Activated naive CD4-positive, alpha-beta T cell treated with anti-CD3 and anti-CD28 coated beads, Interleukin-2, amount 50 U/mL, for 24 hours (primary cell): ENCODE measurements at regions not wholly inside any gene's neighbourhood (a gene's known extent, or its start where the extent isn't known, plus 50 kb on each side); places are given as distances from the start of the nearest gene placed in this dataset.
"Not testable (repeated sequence)": the region's sequence is repeated elsewhere in the genome, so short reads cannot be mapped to it uniquely, and the experiment has no call there.

ENCODE experiments used
- H3K27ac Mint-ChIP-seq: one replicate; pipeline ENCODE4 v1.8.0; 2021; ENCODE audit warnings: mild to moderate bottlenecking, mixed read lengths
- H3K27me3 Mint-ChIP-seq: one replicate; pipeline ENCODE4 v1.8.0; 2021; ENCODE audit warnings: mixed read lengths
- H3K36me3 Mint-ChIP-seq: one replicate; pipeline ENCODE4 v1.8.0; 2021; ENCODE audit warnings: mixed read lengths
- H3K4me1 Mint-ChIP-seq: one replicate; pipeline ENCODE4 v1.8.0; 2021; ENCODE audit warnings: mixed read lengths
- H3K4me3 Mint-ChIP-seq: one replicate; pipeline ENCODE4 v1.8.0; 2021; ENCODE audit warnings: mild to moderate bottlenecking, mixed read lengths
- H3K9me3 Mint-ChIP-seq: one replicate; pipeline ENCODE4 v1.8.0; 2021; ENCODE audit warnings: mixed read lengths

DNA sequence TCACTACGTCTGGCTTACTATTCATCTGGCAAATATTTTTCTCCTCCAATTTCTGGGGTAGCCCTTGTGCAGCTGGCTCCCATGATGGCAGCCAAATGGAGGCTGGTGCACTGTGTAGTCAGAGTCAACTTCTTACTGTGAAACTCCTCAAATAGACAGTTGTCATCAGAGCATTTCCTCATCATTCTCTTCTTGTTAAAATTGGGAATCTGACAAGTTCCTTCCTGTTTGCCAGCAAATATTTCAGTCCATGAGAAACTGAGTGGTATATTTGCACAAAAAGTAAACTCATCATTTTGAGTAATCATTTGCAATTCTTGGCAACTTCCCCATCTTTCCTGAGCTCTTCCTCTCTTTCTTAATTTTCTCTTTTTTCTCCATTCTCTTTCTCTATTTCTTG lies 394.9 kb upstream of the RGS17 start:
- no peaks in the 10 kb centered on the region for H3K27me3 Mint-ChIP-seq
- no peak overlapping the region for H3K4me3 Mint-ChIP-seq
- H3K36me3 Mint-ChIP-seq = no peaks in the 10 kb centered on the region

DNA sequence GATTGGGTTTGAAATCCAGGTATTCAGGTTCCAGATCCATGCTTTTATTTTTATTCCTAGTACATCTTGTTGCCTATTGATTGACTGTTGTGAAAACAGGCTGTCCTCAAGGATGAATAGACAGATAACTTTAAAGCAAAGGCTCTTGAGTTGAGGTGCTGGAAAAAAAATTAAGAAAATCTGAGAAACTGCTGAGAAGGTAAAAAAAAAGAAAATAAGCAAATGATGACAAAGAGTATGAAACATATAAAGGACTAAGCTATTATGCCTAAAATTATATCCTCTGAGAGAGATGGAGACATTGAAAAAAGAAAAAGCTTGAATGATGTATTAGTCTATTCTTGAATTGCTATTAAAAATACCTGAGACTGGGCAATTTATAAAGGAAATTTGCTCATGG lies 392.3 kb upstream of the RGS17 start:
- Mint-ChIP-seq H3K27ac (no peak overlapping the region), H3K27me3 (no peaks in the 10 kb centered on the region), H3K9me3 (peaks cover 19% of the 10 kb centered on the region), H3K4me3 (no peak overlapping the region), H3K4me1 (no peaks in the 10 kb centered on the region), H3K36me3 (no peaks in the 10 kb centered on the region)

More for the DNA sequence above, 394.9 kb upstream of the RGS17 start:
- H3K27ac Mint-ChIP-seq = no peak overlapping the region
- peaks cover 19% of the 10 kb centered on the region for H3K9me3 Mint-ChIP-seq
- no peaks in the 10 kb centered on the region for H3K4me1 Mint-ChIP-seq

DNA sequence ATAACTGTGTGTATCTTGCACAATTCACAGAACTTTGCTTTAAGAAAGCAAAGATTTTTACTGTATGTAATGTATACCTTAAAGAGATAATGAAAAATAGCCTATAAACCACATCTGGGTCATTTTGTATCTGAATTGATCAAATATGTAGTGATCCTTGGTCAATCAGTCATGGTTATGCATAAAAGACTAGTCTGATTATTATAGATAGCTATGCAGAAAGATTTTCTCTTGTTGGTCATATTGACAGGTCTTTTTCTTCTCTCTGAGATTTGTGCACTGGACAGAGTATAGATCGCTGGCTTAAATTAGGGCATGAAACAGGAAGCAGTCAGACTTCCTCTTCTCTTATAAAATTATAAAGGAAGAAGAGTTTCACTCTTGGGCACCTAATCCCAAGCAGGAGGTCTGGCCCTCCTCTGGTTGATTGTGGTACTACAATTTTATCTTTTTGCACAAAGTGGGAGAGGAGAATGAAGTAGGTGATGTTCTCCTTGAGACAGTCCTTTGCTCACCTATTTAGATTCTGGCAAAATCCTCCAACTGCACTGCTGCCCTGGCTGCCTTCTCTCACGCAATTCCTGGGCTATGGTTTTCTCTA lies 380.9 kb upstream of the RGS17 start:
- no peak overlapping the region for H3K4me3 Mint-ChIP-seq
- no peaks in the 10 kb centered on the region for H3K9me3 Mint-ChIP-seq
- no peak overlapping the region for H3K27ac Mint-ChIP-seq
- H3K4me1 Mint-ChIP-seq = no peaks in the 10 kb centered on the region
- H3K27me3 Mint-ChIP-seq = no peaks in the 10 kb centered on the region
- no peaks in the 10 kb centered on the region for H3K36me3 Mint-ChIP-seq

DNA sequence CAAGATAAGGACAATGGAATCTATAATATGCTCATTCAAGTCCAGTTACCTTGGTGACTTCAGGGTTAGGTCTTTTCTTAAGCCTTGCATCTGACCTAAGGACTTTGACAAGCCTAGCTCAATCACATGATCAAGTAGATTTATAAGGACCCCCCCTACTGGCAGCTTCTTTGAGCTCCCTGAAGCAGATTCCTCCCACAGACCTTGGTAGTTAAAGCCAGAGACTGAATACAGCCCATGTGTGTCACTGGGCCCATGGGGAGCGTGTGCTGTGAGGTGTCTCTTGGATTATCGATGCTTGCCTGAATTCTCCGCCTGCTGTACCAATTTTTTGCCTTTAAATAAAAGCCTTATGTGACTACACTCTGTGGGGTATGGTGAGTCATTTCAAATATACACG lies 372.7 kb upstream of the RGS17 start:
- Mint-ChIP-seq H3K4me3 (no peak overlapping the region), H3K36me3 (no peaks in the 10 kb centered on the region), H3K9me3 (no peaks in the 10 kb centered on the region), H3K27me3 (no peaks in the 10 kb centered on the region), H3K4me1 (no peaks in the 10 kb centered on the region), H3K27ac (no peak overlapping the region)

DNA sequence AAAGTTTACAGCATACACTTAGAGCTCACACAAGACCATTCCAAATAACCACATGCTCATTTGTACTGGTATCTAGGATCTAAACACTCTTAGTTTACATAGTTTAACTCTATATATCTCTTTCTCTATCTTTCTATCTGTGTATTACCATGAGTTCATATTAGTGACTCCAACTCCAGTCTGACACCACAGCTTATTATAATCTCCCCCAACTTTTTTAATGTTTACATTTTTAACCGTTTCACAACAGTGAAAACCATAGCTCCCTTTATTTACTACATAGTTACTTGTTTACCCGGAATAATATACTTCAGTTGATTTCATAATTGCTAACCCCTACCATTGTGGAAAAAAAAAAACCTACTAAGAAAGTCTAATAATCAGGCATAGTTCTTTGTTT lies 362.4 kb upstream of the RGS17 start:
- no peak overlapping the region for H3K27ac Mint-ChIP-seq
- H3K4me3 Mint-ChIP-seq = no peak overlapping the region

DNA sequence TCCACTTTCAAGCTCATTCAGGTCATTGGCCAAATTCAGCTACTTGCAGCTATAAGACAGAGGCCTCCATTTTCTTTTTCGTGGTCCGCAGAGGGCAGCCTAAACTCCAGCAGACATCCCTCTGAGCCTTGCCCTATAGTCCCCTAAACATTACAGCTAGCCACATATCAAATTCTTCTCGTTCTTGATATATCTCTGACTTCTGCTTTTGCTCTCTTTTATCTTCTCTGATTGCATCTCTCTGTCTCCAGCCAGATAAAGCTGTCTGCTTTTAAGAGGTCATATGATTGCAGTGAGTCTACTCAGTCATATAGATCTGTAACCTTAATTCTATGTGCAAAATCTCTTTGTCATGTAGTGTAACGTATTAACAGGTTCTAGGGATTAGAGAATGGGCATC lies 358.4 kb upstream of the RGS17 start:
- Mint-ChIP-seq H3K27me3 (no peaks in the 10 kb centered on the region), H3K27ac (no peak overlapping the region), H3K9me3 (peaks cover 5% of the 10 kb centered on the region), H3K36me3 (no peaks in the 10 kb centered on the region), H3K4me3 (no peak overlapping the region), H3K4me1 (no peaks in the 10 kb centered on the region)

More for the DNA sequence above, 362.4 kb upstream of the RGS17 start:
- H3K36me3 Mint-ChIP-seq = no peaks in the 10 kb centered on the region
- H3K27me3 Mint-ChIP-seq = no peaks in the 10 kb centered on the region
- no peaks in the 10 kb centered on the region for H3K4me1 Mint-ChIP-seq
- H3K9me3 Mint-ChIP-seq = peaks cover 2% of the 10 kb centered on the region

DNA sequence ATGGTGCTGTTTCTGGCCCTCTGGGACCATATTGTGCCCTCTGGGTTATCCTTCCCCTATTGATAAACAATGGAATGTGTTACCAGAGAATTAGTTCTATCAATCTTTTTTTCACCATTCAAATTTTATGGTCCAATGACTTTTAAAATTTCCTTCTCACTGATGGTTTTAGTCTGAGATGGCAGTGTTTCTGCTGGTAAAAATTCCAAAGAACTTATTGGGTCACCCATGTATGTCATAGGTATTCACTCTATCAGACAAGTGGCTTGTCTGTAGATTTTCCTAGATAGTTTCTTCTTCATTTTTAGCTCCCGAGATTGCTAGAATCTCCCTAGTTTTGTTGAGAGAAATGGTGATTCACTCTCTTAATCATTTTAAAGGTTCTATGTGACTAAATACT lies 357.2 kb upstream of the RGS17 start:
- H3K4me1 Mint-ChIP-seq = no peaks in the 10 kb centered on the region
- H3K36me3 Mint-ChIP-seq = no peaks in the 10 kb centered on the region
- no peak overlapping the region for H3K4me3 Mint-ChIP-seq
- H3K9me3 Mint-ChIP-seq = peaks cover 5% of the 10 kb centered on the region
- no peak overlapping the region for H3K27ac Mint-ChIP-seq
- no peaks in the 10 kb centered on the region for H3K27me3 Mint-ChIP-seq

DNA sequence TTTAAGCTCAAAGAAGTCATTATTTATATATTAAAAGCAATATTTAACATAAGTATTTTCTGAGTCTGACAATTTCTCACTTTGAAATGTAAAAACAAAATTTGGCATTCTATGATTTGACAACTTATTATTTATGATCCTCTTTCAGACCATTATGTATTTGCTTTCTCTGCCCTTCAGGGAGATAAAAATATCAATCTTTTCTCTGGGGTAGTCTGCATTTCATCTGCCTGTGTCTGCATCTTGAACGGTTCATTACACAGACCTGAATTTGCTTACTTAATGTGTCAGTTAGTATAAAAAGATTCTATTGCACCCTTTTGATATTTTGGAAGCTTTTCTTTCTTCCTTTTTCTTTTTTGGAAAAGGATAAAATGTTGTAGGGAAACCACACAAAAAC lies 354.0 kb upstream of the RGS17 start:
- Mint-ChIP-seq H3K27me3 (no peaks in the 10 kb centered on the region), H3K9me3 (peaks cover 5% of the 10 kb centered on the region), H3K4me1 (no peaks in the 10 kb centered on the region), H3K36me3 (no peaks in the 10 kb centered on the region), H3K27ac (no peak overlapping the region), H3K4me3 (no peak overlapping the region)

DNA sequence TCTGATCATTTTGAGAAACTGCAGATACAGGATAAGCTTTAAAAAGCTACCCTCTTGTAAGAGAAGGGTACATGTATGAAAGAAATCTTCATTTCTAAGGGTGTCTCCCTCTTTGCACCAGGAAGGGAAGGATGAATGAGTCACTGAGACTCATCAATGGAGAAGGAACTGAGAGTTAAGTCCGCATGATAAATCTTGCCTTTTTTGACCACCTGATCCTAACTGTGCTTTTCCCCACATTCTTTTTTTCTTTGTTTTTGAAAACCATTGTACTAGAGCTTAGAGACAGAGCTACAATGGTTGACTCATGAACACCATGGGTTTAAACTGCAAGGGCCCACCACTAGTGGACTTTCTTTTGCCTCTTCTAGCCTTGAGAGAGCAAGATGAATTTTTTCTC lies 353.0 kb upstream of the RGS17 start:
- no peak overlapping the region for H3K4me3 Mint-ChIP-seq
- H3K27ac Mint-ChIP-seq = no peak overlapping the region
- H3K4me1 Mint-ChIP-seq = no peaks in the 10 kb centered on the region
- H3K27me3 Mint-ChIP-seq = no peaks in the 10 kb centered on the region
- H3K36me3 Mint-ChIP-seq = no peaks in the 10 kb centered on the region
- peaks cover 5% of the 10 kb centered on the region for H3K9me3 Mint-ChIP-seq

DNA sequence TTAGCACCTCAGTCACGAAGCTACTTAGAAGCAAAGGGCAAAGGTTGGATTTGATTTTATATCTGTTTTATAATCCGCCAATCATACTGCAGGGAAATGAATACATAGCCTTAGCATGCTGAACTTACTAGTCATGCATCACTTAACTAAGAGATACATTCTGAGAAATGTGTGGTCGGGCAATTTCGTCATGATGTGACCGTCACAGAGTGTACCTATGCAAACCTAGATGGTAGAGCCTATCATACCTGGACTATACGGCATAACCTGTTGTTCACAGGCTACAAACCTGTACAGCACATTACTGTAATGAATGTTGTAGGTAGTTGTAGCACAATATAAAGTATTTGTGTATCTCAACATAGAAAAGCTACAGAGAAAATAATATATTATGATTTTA lies 345.2 kb upstream of the RGS17 start:
- Mint-ChIP-seq H3K9me3 (no peaks in the 10 kb centered on the region), H3K27ac (no peak overlapping the region), H3K4me3 (no peak overlapping the region), H3K27me3 (no peaks in the 10 kb centered on the region), H3K36me3 (no peaks in the 10 kb centered on the region), H3K4me1 (no peaks in the 10 kb centered on the region)

DNA sequence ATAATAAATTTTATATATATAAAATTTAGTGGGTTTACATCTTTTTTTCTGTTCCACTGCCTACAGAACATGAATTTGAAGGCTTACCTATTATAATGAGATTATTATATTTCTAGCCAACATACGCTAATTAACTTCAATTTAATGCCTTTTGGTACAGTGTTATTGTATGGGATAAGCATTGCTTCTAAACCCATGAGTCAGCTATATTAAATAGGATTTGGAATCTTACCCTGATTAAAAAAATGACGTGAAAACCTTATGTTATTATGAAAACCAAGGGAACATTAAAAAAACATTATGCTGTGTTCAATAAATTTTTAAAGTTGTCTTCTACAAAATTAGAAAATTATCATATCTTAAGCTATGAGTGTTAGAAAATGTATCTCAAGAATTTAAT lies 334.0 kb upstream of the RGS17 start:
- Mint-ChIP-seq H3K36me3 (no peaks in the 10 kb centered on the region), H3K9me3 (no peaks in the 10 kb centered on the region), H3K4me1 (no peaks in the 10 kb centered on the region), H3K27ac (no peak overlapping the region), H3K27me3 (no peaks in the 10 kb centered on the region), H3K4me3 (no peak overlapping the region)

DNA sequence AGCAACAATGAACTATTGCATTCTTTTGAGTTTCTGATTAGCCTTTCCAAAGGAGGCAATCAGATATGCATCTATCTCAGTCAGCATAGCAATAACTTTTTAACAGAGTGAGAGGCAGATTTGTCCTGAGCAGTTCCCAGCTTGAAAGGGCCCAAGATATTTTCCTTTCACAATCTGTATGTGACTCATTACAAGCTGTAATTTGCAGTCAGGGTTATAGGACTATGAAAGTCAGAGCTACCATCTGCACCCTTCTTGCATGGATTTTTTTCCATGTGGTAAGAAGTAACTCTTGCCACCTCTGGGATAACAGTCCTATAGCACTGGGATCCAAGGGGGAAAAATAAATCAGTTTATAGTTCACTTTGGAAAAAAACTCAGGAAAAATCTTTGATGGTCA lies 318.2 kb upstream of the RGS17 start:
- Mint-ChIP-seq H3K4me1 (no peaks in the 10 kb centered on the region), H3K36me3 (no peaks in the 10 kb centered on the region), H3K4me3 (no peak overlapping the region), H3K27ac (no peak overlapping the region), H3K9me3 (no peaks in the 10 kb centered on the region), H3K27me3 (no peaks in the 10 kb centered on the region)

DNA sequence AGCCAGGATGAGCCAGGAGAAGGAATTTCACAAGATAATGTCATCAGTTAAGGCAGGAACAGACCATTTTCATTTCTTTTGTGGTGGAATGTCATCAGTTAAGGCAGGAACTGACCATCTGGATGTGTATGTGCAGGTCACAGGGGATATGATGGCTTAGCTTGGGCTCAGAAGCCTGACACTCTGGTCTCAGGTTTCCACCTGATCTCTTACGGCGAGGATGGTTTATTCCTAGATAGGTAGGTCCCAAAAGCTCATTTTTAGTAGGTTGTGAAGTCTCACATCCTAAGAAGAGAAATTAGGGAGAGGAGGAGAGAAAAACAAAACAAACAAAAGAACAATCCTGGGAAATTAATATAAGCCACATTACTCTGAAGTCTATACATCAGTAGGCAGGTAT lies 311.7 kb upstream of the RGS17 start:
- H3K36me3 Mint-ChIP-seq, H3K27ac Mint-ChIP-seq, H3K4me1 Mint-ChIP-seq, H3K4me3 Mint-ChIP-seq, H3K9me3 Mint-ChIP-seq, H3K27me3 Mint-ChIP-seq: not testable (repeated sequence)

DNA sequence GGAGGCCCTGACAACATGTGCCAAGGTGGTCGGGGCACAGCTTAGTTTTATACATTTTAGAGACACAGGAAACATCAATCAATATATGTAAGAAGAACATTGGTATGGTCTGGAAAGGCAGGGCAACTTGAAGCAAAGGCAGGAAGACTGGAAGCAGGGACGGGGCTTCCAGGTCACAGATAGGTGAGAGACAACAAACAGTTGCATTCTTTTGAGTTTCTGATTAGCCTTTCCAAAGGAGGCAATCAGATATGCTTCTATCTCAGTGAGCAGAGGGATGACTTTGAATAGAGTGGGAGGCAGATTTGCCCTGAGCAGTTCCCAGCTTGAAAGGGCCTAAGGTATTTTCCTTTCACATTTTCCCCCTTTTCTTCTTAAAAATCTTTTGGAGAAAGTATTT lies 311.0 kb upstream of the RGS17 start:
- H3K4me3 Mint-ChIP-seq = no peak overlapping the region
- no peaks in the 10 kb centered on the region for H3K9me3 Mint-ChIP-seq
- no peak overlapping the region for H3K27ac Mint-ChIP-seq
- no peaks in the 10 kb centered on the region for H3K4me1 Mint-ChIP-seq
- no peaks in the 10 kb centered on the region for H3K27me3 Mint-ChIP-seq
- H3K36me3 Mint-ChIP-seq = no peaks in the 10 kb centered on the region

DNA sequence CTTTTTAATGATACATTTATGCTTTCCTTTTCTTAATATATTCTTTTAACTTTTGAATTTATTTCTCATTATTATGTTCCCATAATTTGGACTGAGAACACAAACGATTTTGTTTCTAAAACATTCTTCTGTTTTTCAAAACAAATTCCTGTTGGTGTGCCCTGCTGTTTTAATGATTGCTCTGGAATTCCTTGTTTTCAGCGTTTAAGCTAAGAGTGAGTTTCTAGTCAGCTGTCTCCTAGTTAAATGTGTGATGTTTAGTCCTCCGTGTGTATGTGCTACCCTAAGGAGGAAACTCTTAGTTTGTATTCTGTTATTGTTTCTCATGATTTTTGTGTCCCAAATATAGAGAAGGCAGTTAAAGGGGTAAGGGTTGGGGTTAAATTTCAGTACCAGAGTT lies 306.1 kb upstream of the RGS17 start:
- Mint-ChIP-seq H3K4me1 (no peaks in the 10 kb centered on the region), H3K36me3 (no peaks in the 10 kb centered on the region), H3K4me3 (no peak overlapping the region), H3K27ac (no peak overlapping the region), H3K9me3 (no peaks in the 10 kb centered on the region), H3K27me3 (no peaks in the 10 kb centered on the region)

DNA sequence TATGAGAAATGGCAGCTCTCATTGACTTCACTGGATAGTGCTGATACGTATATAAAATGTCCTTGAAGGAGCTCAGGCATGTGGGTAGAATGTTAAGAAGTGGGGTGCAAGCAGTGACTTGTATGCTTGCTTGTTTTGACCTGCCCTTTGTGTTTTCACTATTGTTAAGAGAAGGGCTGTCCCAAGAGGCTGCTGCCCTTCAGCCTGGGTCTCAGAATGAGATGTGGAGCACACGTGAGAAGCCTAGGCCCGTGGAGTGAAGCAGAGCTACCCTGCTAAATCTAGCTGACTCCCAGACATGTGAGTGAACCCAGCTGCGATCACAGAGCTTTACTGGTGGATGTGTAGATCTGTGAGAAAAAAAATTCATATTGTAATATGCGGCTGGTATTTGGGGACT lies 305.3 kb upstream of the RGS17 start:
- no peaks in the 10 kb centered on the region for H3K4me1 Mint-ChIP-seq
- H3K9me3 Mint-ChIP-seq = no peaks in the 10 kb centered on the region
- H3K36me3 Mint-ChIP-seq = no peaks in the 10 kb centered on the region
- H3K4me3 Mint-ChIP-seq = no peak overlapping the region
- no peaks in the 10 kb centered on the region for H3K27me3 Mint-ChIP-seq
- H3K27ac Mint-ChIP-seq = no peak overlapping the region

DNA sequence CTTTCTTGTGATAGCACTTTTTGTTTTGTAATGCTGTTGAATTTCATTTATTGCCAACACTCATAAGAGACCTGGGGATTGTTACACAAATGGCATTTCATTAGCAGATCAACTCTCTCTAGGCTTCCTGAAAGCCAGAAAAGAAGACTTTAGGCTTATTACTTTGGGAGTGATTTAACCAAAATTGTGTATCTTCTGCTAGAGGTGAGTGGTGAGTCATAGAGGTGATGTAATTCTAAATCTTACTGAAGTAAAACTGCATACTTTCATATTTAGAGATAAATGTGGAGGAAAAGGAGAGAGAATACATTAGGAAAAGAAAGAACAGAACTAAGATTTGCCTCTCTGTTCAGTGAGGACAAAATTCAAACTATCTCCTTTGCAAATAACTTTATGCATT lies 304.7 kb upstream of the RGS17 start:
- Mint-ChIP-seq H3K4me3 (no peak overlapping the region), H3K9me3 (no peaks in the 10 kb centered on the region), H3K27me3 (no peaks in the 10 kb centered on the region), H3K4me1 (no peaks in the 10 kb centered on the region), H3K36me3 (no peaks in the 10 kb centered on the region), H3K27ac (no peak overlapping the region)
